B cell (primary cell): ENCODE measurements at regions not wholly inside any gene's neighbourhood (a gene's known extent, or its start where the extent isn't known, plus 50 kb on each side); places are given as distances from the start of the nearest gene placed in this dataset.

Source experiments
- CTCF ChIP-seq: fragments of 200-600 bp; IDR thresholded peaks from one replicate; pipeline ENCODE4 v1.8.0; 2022; ENCODE audit warnings: antibody characterized with exemption, mild to moderate bottlenecking
- EZH2 ChIP-seq: IDR thresholded peaks from 2 replicates; pipeline ENCODE4 v1.6.1; 2012; ENCODE audit warnings: borderline replicate concordance, low read depth, mild to moderate bottlenecking, moderate library complexity, low read length; ENCODE audit not compliant: insufficient read depth, poor library complexity, severe bottlenecking

DNA sequence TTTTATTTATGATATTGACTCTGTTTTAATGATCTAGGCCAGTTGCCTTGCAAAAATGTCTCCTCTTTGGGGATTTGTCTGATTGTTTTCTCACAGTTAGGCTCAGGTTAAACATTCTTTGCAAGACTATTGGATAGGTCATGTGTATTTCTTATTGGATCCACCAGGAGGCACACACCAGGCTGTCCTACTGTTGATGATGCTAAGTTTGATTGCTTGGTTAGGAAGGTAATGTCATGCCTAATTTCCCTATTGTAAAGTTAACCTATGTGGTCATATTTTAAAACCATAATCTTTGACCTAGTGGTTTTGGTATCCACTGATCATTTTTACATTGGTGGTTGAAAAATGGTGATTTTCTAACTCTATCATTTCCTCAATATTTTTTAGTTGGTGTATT is 137.1 kb downstream of the BRMS1L start:
- TF ChIP-seq EZH2, result no peak
- TF ChIP-seq CTCF, result no peak
